Vagina (tissue), 2 donors: ENCODE measurements at regions not wholly inside any gene's neighbourhood (a gene's known extent, or its start where the extent isn't known, plus 50 kb on each side); places are given as distances from the start of the nearest gene placed in this dataset.

Source experiments
- CTCF ChIP-seq, 3 experiments: fragments of 450-650 bp in 2 of 3; fragments of 200-600 bp in 1 of 3; sonication (generic) in 1 of 3; IDR thresholded peaks; one replicate each; pipeline ENCODE4 v1.5.1; 2017 to 2019; ENCODE audit warnings: antibody characterized with exemption in 3 of 3, mild to moderate bottlenecking in 2 of 3, moderate library complexity in 2 of 3
- POLR2A ChIP-seq, 2 donors: fragments of 450-650 bp; IDR thresholded peaks; one replicate each; pipeline ENCODE4 v1.6.1; 2017; ENCODE audit warnings: antibody characterized with exemption in 2 of 2, mild to moderate bottlenecking in 2 of 2, moderate library complexity in 2 of 2
- POLR2AphosphoS5 ChIP-seq, 2 donors: sonication (generic); formaldehyde crosslinking; IDR thresholded peaks; one replicate each; pipeline ENCODE4 v1.9.0; 2017; ENCODE audit warnings: antibody characterized with exemption in 2 of 2, mild to moderate bottlenecking in 2 of 2, low read depth in 1 of 2; ENCODE audit not compliant: insufficient read depth in 1 of 2

GRCh38 chr2:60628026-60628425, 74.6 kb upstream of the BCL11A start:
- no peak for TF ChIP-seq CTCF (IDR thresholded peaks at IDR 0.05)
- no peak for TF ChIP-seq POLR2A (IDR thresholded peaks at IDR 0.05)
- no peak for TF ChIP-seq POLR2AphosphoS5 (IDR thresholded peaks at IDR 0.05; ENCODE audit: insufficient read depth in 1 of 2, low read depth in 1 of 2)
